ENCODE measurements at regions not wholly inside any gene's neighbourhood (a gene's known extent, or its start where the extent isn't known, plus 50 kb on each side); places are given as distances from the start of the nearest gene placed in this dataset.
"Not testable (repeated sequence)": the region's sequence is repeated elsewhere in the genome, so short reads cannot be mapped to it uniquely, and the experiment has no call there.

DNA sequence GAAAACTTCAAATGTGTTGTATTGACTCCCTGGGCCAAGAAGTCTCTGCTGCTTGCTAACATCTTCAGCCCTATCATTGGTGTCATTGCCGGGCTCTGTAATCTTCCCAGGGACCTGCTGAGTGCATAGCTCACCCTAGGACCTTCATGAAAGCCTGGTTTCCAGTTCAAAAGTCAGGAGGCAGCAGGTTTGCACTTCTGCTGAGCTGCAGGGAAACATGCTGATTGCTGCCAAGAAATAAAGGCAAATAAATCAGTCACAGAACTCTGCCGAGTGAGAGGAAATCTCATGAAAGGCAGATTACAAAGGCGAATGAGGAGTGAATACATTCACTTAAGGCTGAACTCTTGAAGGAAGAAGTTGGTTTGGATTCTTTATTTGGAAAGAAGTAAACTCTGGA, 1947.6 kb upstream of the CELF4 start:
- no peak for DNase-seq (ENCODE audit: low read depth)

DNA sequence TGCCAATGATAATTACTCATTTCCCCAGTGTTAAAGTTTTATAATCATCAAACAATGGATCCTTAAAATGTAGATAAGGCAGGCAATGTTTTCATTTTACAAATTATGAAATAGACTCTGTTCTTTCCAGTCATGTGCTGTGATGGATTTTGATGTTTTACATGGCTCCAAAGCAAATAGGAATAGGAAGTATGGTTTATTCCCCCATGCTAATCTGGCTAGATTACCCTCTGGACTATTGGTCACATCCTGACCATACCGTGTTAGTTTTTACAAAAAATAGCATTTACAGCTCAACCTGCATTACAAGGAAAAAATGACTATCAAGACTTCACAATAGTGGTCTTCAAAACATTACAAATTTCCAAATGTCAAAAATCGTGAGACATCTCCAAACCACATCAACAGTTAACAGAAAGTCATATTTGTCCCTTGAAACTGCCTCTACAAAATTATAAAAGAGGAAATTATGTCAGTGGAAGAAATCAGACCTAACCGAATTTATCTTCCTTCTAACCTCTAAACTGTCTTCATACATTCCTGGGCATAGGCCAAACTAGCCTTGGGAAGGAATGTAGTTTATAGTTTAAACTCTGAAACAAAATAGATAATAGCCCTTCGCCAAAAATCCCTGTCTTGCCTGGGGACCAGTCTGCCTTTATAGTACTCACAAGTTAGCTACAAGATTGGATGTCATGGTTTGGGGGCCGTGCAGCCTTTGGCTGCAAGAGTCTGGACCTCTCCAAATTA, 1941.2 kb upstream of the CELF4 start:
- no peak for DNase-seq (ENCODE audit: low read depth)

DNA sequence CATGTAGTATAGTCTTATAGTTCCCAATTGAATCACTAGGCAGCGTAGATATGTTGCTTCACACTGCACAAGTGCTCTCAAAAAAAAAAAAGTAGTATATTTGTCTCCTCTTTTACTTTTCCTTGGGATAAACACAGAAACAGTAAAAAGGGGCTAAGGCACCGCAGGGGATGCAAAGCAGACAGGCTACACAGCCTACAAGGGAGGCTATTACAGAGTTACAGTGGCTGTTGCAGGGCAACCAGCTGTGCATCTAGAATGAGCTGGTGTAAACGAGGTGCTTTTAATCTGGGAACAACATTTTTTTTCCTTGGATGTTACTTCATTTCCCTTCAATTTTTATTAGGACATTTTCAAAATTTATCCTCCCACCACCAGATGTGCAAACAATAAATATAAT, 1934.7 kb upstream of the CELF4 start:
- no peak for DNase-seq (ENCODE audit: low read depth)

DNA sequence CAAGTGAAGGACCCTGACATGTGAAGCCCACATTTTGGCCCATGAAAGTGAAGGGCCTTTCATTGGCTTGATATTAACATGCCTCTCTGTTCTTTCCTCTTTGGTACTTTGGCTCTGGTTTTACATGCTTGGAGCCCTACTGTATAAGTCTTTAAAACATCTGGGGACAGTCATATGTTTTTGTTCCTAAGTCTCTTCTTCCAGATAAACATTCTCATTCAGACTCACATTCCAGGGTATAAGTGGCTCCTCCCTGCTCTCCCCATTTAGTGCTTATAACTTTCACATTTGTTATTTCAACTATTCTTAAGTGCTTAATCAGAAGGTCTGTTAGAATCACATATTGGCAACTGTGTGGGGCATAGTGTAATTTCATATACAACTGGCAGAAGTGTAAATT, 1932.2 kb upstream of the CELF4 start:
- DNase-seq (ENCODE audit: low read depth): no peak

DNA sequence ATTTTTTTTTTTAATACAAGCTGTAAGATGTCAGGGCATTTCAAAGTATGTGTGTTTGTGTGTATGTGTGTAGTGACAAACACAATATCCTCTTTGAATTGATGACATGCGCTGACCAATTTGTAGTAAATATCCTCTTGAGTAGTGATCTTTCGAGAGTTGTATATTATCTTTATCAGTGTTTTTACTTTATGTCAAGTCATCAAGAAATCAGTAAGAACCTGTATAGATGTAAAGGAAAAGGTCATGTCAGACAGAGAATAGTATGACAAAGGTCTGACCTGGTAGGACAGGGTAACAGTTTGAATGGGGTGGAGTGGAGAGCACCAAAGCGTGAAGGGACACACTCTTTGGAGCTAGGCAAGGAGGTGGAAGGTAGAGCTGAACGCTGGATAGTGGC, 1931.4 kb upstream of the CELF4 start:
- no peak for DNase-seq (ENCODE audit: low read depth)

DNA sequence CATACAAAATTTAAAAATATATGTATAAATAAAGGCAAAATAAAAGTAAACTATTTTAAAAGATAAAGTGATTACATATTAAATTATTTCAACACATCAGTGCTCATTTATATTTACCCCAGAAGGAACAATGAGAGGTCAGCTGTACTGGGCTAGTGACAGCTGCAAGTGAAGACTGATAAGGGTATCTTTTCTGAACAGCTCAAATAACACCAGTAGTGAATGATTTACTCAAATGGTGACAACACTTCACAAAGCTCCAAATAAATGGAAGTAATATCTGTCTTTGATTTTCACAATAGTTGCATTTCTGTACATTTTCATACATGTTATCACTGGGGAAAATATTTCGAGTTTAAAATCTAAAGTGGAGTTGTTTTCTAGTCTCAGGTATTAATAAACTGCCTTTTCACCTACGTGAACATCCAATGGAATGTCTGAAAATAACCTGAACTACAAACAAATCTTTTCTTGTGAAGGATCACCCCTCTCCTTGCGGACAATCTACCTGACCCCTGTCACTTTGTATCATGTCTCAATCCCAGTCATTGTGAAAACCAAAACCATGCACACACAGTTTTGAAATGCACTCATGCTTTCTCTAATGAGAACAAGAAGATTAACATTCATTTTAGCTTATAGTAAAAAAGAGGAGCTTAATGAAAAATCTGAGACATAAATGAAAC, 1928.8 kb upstream of the CELF4 start:
- no peak for DNase-seq (ENCODE audit: low read depth)

DNA sequence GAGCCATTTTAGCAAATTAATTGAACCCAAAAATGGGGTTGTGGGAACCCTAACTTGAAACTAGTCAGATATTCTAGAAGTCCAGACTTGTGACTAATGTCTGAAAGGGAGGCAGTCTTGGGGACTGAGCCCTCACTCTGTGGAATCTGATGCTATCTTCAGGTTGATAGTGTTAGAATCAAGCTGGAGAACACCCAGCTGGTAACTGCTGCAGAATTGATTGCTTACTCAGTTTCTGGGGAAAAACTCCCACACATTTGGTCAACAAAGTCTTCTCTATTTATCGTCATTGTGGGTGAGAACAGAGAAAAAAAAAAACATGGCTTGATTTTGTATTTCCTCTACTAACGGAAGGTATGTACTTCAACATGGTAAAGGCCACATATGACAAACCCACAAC, 1925.8 kb upstream of the CELF4 start:
- DNase-seq (ENCODE audit: low read depth): no peak

DNA sequence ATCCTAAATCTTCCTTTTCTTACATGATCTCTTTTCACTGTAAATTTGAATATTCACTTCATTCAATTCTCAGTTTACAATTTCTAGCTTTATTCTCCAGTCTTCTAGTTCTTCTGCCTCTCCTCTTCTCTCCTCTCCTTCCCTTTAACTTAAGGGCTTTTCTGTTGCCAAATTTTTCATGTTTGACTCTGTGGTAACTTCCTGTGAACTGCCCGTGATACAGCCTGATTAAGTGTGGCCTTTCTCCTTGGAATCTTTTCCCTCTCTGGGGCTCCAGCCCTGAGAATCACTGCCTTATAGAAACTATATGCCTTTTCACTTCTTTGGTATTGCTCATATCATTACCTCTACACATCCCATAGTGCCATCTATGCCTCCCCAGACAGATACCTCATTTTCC, 1923.8 kb upstream of the CELF4 start:
- DNase-seq (ENCODE audit: low read depth): no peak

DNA sequence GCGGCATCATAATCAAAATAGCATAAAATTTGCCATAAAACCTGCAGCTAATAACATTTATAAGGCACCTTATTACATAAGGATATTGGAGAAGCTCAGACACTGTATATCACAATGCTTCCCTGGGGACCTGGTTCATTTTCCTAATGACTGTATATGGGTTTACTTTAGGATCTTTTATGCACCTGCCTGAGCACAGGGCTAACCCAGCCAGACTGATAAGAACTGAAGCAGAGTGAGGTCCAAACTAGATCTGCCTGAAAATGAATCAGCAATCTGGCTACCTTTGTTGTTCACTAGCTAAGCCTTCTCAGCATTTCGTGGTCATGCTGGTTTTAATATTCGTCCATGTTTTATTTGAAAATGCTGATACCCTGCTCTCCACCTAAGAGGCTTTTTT, 1922.3 kb upstream of the CELF4 start:
- DNase-seq (ENCODE audit: low read depth): no peak

DNA sequence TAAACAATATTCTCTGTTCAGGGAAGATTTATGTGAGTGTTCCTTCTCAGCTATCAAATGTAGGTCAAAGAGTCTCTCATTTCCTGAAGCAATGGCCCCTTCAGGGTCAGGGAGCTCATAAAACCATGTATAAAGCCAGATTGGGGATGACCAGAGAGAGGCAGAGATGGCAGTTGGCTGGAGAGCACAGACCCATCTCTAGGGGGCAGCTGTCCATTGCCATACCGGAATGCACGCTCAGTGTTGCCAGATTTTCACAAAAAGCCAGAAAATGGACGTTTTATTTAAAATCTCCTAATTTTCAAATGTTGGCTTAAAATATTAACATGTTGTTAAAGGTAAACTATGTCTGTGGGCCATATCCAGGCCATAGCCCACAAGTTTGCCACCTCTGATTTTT, 1920.7 kb upstream of the CELF4 start:
- no peak for DNase-seq (ENCODE audit: low read depth)

DNA sequence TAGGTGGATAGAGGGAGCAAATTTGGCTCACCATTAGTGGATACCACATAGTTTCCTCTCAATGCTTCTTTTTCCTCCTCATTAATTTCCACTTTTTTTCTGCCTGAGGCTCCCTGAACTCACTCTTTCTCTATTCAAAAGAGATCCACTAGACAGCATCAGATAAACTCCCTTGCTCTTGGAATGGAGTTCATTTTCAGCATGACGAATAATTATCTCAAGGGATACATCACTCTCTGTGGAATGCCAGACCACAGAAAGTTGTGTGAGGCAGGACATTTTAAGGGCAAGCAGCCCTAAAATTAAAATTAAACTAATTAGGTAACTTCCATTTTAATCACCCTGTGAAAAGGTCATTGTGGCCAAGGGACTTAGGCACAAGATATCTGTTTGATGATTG, 1920.1 kb upstream of the CELF4 start:
- no peak for DNase-seq (ENCODE audit: low read depth)

DNA sequence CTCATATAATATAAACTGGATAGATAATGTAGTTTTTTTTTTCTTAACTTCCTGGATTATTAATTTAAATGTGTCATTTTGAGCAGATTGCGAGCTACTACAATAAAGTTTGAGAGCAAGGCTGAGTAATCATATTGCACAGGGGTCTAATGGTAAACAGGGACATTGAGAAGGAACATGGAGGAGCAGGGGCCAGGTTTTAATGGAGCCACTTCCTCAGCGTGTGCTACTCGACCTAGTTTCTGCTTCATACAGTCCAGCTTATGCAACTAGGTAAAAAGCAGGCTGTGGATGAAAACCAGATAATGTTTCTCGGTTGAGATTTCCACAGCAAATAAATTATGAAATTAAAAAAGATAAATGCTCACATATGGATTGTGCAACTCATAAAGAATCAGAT, 1915.7 kb upstream of the CELF4 start:
- no peak for DNase-seq (ENCODE audit: low read depth)

DNA sequence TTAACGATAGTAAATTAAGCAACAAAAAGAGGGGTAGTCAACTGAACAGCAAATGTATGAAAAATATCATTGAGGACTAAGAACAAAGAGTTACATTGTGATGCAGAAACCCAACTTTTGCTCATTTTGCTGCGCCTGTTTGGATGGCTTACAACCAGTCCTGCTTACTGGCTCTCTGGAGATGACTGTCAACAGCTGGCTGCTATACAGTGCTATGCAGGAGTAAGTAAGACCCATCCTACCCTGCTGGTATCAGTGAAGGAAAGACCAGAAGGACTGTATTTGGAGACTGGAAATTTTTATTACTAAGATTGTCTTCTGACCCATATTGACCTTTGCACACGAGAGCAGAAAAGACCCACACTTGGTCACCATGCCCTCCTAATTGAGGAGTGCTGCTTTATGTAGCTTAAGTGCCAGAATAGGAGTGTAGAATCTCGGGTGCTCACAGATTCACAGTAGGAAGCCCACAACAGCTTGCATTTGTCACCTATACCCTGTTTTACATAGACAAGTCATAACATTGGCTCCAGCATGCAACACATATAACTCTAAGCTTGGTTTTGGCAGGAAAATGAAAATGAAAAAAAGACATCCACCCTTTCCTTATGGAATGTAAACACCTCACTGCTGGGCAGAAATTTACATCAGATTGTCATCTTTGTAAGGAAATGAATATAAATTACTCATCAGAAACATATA, 1915.0 kb upstream of the CELF4 start:
- DNase-seq (ENCODE audit: low read depth): no peak

DNA sequence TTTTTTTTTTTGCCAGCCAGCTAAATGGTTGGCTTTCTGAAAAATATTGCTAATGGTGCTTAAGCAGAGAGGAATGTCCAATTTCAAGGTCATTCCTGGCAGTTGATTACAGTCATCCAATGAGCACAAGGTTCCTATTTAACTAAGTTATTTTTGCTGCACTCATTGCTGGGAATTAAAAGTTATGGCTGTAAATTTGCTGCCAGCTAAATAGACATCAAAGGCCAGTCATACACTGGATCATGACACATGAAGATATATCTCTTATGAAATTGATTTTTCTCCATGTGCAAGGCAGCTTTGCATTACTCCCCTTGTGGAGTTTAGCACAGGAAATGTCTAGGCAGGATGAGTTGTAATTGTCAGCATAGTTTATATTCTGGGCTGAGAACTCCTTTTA, 1898.4 kb upstream of the CELF4 start:
- DNase-seq (ENCODE audit: low read depth): no peak

DNA sequence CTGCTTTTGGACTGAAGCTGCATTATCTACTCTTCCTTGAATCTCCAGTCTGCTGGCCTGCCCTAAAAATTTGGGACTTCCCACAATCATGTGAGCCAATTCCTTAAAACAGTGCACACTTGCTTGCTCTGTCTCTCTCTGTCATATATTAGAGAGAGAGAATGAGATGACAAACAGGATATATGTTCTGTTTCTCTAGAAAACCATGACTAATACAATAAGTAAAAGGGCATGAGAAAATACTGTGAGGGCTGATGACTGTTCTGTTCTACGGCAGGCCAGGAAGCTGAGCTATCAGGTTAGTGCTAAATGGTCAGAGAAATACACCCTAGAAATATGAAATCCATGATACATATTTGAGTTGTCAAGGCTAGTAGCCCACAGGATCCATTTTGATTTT, 1896.8 kb upstream of the CELF4 start:
- no peak for DNase-seq (ENCODE audit: low read depth)

DNA sequence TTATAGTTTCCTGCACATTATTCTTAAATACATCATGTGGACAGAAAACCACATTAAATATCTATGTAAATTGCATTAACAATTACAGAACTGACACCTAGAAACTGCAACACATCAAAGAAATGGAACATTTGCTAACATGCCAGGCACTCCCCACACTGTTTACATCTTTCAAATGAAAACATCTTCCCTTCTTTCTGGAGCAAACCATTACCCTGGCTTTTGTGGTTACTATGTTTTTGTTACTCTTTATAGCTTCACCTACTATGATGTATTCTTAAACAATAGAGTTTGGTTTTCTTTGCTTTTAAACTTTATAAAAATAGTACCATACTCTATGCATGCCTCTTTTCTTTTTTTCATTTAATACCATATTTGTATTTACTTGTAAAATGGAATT, 1894.5 kb upstream of the CELF4 start:
- no peak for DNase-seq (ENCODE audit: low read depth)

DNA sequence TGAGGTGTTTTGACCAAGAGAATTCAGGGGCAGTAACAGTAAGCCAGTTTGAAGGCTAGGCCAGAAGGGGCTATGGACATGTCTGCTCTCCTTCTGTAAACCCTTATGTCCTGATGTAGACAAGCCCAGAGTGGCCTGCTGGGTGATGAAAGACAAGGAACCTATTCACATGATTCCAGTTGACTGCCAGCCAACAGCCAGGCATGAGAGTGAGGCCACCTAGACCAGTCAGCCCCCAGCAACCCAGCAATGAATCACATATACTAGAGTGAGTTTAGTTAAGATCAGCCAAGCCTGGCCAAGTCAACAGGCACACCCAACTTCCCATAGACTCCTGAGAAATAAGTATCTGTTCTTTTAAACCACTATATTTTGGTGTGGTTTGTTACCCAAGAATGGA, 1889.7 kb upstream of the CELF4 start:
- DNase-seq (ENCODE audit: low read depth): no peak

DNA sequence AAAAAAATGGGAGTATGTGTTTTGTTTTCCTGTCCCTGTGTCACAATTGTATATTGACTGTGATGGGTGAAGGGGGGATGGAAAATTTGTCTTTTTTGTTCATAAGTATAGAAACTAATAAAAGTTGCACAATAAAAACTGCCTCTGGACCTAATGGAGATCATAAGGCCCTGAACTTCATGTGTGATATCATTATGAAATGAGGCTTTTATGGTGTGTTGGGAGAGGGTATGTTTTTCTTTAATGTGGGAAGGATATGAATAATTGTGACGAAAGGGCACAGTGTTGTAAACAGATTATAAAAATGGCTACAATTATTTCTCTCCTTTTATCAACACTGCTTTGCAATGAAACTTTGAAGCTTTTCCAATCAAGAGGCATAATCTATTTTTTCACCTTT, 1889.3 kb upstream of the CELF4 start:
- no peak for DNase-seq (ENCODE audit: low read depth)

DNA sequence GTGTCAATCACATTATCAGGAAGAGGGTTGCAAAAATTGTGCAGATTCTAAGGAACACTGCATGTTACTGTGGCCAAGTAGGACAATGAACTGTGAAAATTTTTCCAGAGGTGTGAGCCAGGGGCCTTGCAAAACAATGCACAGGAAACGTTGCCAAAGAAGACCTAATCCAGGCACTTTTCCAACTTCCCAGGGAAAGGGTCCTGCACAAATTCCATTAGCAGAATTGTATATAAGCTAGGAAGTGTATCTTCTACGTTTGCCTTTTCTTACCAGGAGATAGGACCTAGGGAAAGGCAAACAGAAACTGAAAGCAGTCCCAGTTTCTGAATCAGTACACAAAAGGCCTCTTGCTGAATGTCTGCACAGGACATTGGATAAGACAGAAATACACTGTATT, 1888.3 kb upstream of the CELF4 start:
- no peak for DNase-seq (ENCODE audit: low read depth)

DNA sequence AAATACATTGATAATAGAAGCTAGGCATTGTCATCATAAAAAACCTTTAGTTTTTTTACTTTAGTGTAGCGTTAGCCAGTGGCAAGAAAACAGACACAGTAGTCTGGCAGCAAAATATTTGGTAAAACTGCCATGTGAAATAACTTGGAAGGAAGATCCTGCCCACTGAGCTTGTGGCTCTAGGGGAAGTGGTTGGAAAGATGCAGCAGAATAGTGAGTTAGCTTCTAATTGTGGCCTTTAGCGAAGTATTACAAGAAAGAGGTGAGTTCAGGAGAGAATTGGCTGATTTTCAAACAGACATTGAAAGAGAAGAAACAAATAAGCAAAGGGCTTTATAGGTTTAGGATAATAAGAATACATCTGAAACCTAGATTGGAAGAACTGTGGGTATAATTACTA, 1887.8 kb upstream of the CELF4 start:
- no peak for DNase-seq (ENCODE audit: low read depth)

DNA sequence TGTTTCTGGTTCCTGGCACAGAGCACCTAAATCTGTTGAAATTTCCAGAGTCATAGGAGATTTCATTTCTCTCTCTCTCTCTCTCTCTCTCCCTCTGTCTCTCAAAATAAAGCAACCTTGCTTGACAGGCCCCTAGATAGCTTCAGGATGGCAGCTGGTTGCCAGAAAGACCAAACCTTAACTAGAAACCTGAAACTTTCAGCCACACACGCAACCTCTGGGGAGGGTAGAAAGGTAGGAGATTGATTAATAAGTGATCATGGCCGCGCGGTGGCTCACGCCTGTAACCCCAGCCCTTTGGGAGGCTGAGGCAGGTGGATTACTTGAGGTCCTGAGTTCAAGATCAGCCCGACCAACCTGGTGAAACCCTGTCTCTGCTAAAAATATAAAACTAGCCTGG, 1885.4 kb upstream of the CELF4 start:
- DNase-seq (ENCODE audit: low read depth): no peak

DNA sequence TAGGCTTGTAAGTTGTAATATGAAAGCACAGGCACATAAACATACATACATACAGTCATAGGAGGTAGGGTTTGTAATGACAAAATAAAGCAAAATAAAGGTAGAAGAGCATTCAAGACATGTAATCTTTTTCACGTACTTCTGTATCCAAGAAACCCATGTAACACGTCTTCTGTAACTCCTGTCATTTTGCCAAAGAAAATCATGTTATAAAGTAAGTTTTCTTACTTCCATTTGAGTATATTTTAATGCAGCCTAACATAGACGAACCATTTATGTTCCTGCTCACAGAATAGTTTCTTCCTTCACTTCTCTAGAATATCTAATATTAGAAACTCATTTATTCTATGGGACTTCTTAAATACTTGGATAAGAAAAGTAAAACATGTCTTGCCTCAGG, 1884.0 kb upstream of the CELF4 start:
- no peak for DNase-seq (ENCODE audit: low read depth)

DNA sequence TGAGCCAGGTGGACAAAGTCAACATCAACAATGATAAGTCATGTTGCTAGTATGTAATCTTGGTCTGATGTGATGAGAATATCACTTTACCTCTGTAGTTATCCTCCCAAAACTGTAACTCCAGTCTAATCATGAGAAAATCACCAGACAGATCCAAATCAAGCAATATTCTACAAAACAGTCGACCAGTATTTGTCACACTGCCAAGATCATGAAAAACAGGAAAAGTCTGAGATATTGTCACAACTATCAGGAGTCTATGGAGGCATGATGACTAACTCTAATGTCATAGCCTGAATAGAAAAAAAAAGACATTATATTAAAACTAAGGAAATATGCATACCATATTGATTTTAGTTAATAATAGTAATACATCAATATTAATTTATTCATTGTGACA, 1883.3 kb upstream of the CELF4 start:
- no peak for DNase-seq (ENCODE audit: low read depth)

DNA sequence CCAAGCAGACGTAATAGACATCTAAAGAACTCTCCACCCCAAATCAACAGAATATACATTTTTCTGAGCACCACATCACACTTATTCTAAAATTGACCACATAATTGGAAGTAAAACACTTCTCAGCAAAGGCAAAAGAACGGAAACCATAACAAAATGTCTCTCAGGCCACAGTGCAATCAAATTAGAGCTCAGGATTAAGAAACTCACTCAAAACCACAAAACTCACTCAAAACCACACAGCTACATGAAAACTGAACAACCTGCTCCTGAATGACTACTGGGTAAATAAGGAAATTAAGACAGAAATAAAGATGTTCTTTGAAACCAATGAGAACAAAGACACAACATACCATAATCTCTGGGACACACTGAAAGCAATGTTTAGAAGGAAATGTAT, 1879.4 kb upstream of the CELF4 start:
- not testable (repeated sequence) for DNase-seq (ENCODE audit: low read depth)

Data from stimulated activated CD4-positive, alpha-beta T cell treated with anti-CD3 and anti-CD28 coated beads, Interleukin-2, amount 100 ng/mL, for 4 hours (primary cell).